ENCODE measurements at regions not wholly inside any gene's neighbourhood (a gene's known extent, or its start where the extent isn't known, plus 50 kb on each side); places are given as distances from the start of the nearest gene placed in this dataset.

- Histone ChIP-seq H3K79me2 (ENCODE audit: control insufficient read depth in 1 of 2, insufficient read depth in 2 of 2, low read length in 2 of 2) (no peaks in the 10 kb centered on the region), H2BK5ac (ENCODE audit: low read depth, low read length) (no peak overlapping the region), H3K23ac (ENCODE audit: insufficient read length) (no peak overlapping the region), H3K4me2 (ENCODE audit: insufficient read depth in 1 of 2, low read depth in 2 of 2, low read length in 2 of 2) (no peak overlapping the region), H4K20me1 (replicated peaks in 1 of 2; ENCODE audit: control insufficient read depth in 1 of 2, insufficient read depth in 2 of 2, low read length in 2 of 2) (no peaks in the 10 kb centered on the region), H3K14ac (ENCODE audit: insufficient read length) (no peak overlapping the region), H2AFZ (ENCODE audit: low read length) (peak overlapping the region; percentile 85; the same call in 1 of the 2 replicates), H3K23me2 (ENCODE audit: low read depth, low read length) (no peaks in the 10 kb centered on the region), H4K5ac (ENCODE audit: insufficient read length, low read depth, low read length) (no peak overlapping the region), H2BK12ac (ENCODE audit: low read depth, low read length) (no peak overlapping the region), H3K27me3 (replicated peaks in 1 of 4; ENCODE audit: control insufficient read depth in 3 of 4, extremely low read depth in 1 of 4, insufficient read depth in 3 of 4, low read length in 3 of 4) (no peaks in the 10 kb centered on the region), H3K79me1 (ENCODE audit: low read depth, low read length) (no peaks in the 10 kb centered on the region), H3K4me3 (ENCODE audit: extremely low read depth in 1 of 4, insufficient read depth in 2 of 4, low read depth in 3 of 4, low read length in 4 of 4) (no peak overlapping the region), H3K36me3 (ENCODE audit: control insufficient read depth in 2 of 4, insufficient read depth in 4 of 4, low read length in 3 of 4) (no peaks in the 10 kb centered on the region), H3K4me1 (replicated peaks in 1 of 4; ENCODE audit: control insufficient read depth in 3 of 4, insufficient read depth in 4 of 4, low read length in 3 of 4) (peaks cover 0 to 2% (median 0%) of the 10 kb centered on the region in 4 experiments; a peak in 2 of 7 replicates), H3K18ac (ENCODE audit: extremely low read depth, low read length) (no peak overlapping the region), H4K8ac (ENCODE audit: extremely low read depth, insufficient read depth, low read length) (no peak overlapping the region), H2AK5ac (ENCODE audit: low read depth, low read length) (no peak overlapping the region), H3K9ac (replicated peaks in 1 of 4; ENCODE audit: extremely low read depth in 1 of 4, low read depth in 3 of 4, low read length in 3 of 4) (no peak overlapping the region), H4K91ac (replicated peaks; ENCODE audit: insufficient read length, low read length) (no peak overlapping the region), H2BK120ac (replicated peaks; ENCODE audit: low read depth, low read length) (no peak overlapping the region), H3K56ac (replicated peaks; ENCODE audit: insufficient read length, low read depth, low read length) (no peak overlapping the region), H2BK20ac (ENCODE audit: low read length) (no peak overlapping the region), H2BK15ac (ENCODE audit: low read length) (no peak overlapping the region), H3K9me3 (ENCODE audit: insufficient read depth in 2 of 2, low read depth in 1 of 2, low read length in 1 of 2) (no peaks in the 10 kb centered on the region), H3K4ac (replicated peaks; ENCODE audit: insufficient read length, low read depth, low read length) (no peak overlapping the region), H3K27ac (ENCODE audit: low read depth, low read length) (no peak overlapping the region)
- POLR2A ChIA-PET (ENCODE audit: partially characterized antibody) = no interaction called here
- DNase-seq (ENCODE audit: low read depth in 1 of 2, low spot score in 2 of 2) (no peak), FAIRE-seq (no peak)
- WGBS, 2 experiments (ENCODE audit: extremely low coverage in 1 of 2, insufficient coverage in 1 of 2, insufficient read length in 1 of 2, insufficient replicate concordance in 2 of 2, low coverage in 1 of 2, low lambda C conversion rate in 2 of 2, missing lambda C conversion rate in 1 of 2) = 93% methylated on average over 2 of the region's 2 CpGs; no CpG with 5 or more reads in 1 of the 2 experiments
- CTCF ChIA-PET (ENCODE audit: partially characterized antibody) = interaction anchor here (0.7 kb wide), 1 partner anchor 170 kb away, joined by 3 read pairs; no protein-coding TSS in a partner anchor
- TF ChIP-seq NANOG (IDR thresholded peaks at IDR 0.05; ENCODE audit: insufficient read depth, low read depth, low read length, poor library complexity, severe bottlenecking) = no peak
- TF ChIP-seq PHF8 (conservative IDR thresholded peaks at IDR 0.05; ENCODE audit: low read depth, low read length) = no peak
- no peak for TF ChIP-seq POLR2A (IDR thresholded peaks at IDR 0.05; ENCODE audit: control extremely low read depth in 1 of 2, low read depth in 2 of 2, low read length in 2 of 2)
- TF ChIP-seq CHD1 (IDR thresholded peaks at IDR 0.05; ENCODE audit: low read depth, low read length) = no peak
- TF ChIP-seq EP300 (IDR thresholded peaks at IDR 0.05; ENCODE audit: borderline replicate concordance in 1 of 2, low read depth in 2 of 2, low read length in 2 of 2) = no peak
- TF ChIP-seq ATF2 (IDR thresholded peaks at IDR 0.05; ENCODE audit: low read length) = no peak
- no peak for TF ChIP-seq ASH2L (IDR thresholded peaks at IDR 0.05; ENCODE audit: low read length)
- no peak for TF ChIP-seq SIX5 (IDR thresholded peaks at IDR 0.05; ENCODE audit: low read depth, low read length)
- TF ChIP-seq CTCF (IDR thresholded peaks at IDR 0.05; ENCODE audit: control extremely low read depth in 1 of 3, insufficient read depth in 1 of 3, low read depth in 1 of 3, low read length in 3 of 3) = no peak
- TF ChIP-seq JUND (IDR thresholded peaks at IDR 0.05; ENCODE audit: low read length) = no peak
- TF ChIP-seq KDM5A (IDR thresholded peaks at IDR 0.05; ENCODE audit: low read length) = no peak
These were observed 336.8 kb downstream of the MYCN start for GRCh38 chr2:16277117-16277516.

Data from H1 (cell line).